H9 (cell line): ENCODE measurements at regions not wholly inside any gene's neighbourhood (a gene's known extent, or its start where the extent isn't known, plus 50 kb on each side); places are given as distances from the start of the nearest gene placed in this dataset.

Experiments used
- DNase-seq: peaks from one replicate; pipeline ENCODE4 v3.0.0-alpha.2; 2017
- H2AFZ ChIP-seq: one replicate; pipeline ENCODE4 v1.6.1; 2013; ENCODE audit warnings: mild to moderate bottlenecking, low read length, control low read depth, moderate library complexity
- H2AK5ac ChIP-seq: 2 replicates; pipeline ENCODE4 v1.6.1; 2013; ENCODE audit warnings: low read length, control low read depth, mixed read lengths; ENCODE audit not compliant: insufficient read length
- H2BK120ac ChIP-seq: one replicate; pipeline ENCODE4 v1.6.1; 2013; ENCODE audit warnings: low read depth, mild to moderate bottlenecking, low read length, control low read depth, inconsistent platforms; ENCODE audit not compliant: poor library complexity, severe bottlenecking
- H2BK12ac ChIP-seq: 2 replicates; pipeline ENCODE4 v1.6.1; 2013; ENCODE audit warnings: low read length, control low read depth, mixed read lengths, low read depth; ENCODE audit not compliant: insufficient read length
- H2BK15ac ChIP-seq: 2 replicates; pipeline ENCODE4 v1.6.1; 2013; ENCODE audit warnings: low read depth, low read length, control low read depth
- H2BK20ac ChIP-seq: one replicate; pipeline ENCODE4 v1.6.1; 2013; ENCODE audit warnings: low read depth, mild to moderate bottlenecking, low read length, control low read depth, inconsistent platforms; ENCODE audit not compliant: poor library complexity, severe bottlenecking
- H2BK5ac ChIP-seq: 2 replicates; pipeline ENCODE4 v1.6.1; 2013; ENCODE audit warnings: low read length, control low read depth, mixed read lengths; ENCODE audit not compliant: insufficient read length
- H3K14ac ChIP-seq: 2 replicates; pipeline ENCODE4 v1.6.1; 2013; ENCODE audit warnings: low read length, control low read depth; ENCODE audit not compliant: insufficient read depth
- H3K18ac ChIP-seq: 2 replicates; pipeline ENCODE4 v1.6.1; 2013; ENCODE audit warnings: low read depth, mild to moderate bottlenecking, mixed read lengths, low read length, control low read depth; ENCODE audit not compliant: insufficient read length
- H3K23ac ChIP-seq: 2 replicates; pipeline ENCODE4 v1.6.1; 2013; ENCODE audit warnings: low read length, control low read depth, mixed read lengths, low read depth; ENCODE audit not compliant: insufficient read length
- H3K23me2 ChIP-seq: 2 replicates; pipeline ENCODE4 v1.6.1; 2013; ENCODE audit warnings: low read depth, mild to moderate bottlenecking, mixed read lengths, low read length, control low read depth; ENCODE audit not compliant: insufficient read length, poor library complexity, severe bottlenecking
- H3K27ac ChIP-seq: 2 replicates; pipeline ENCODE4 v1.5.1; 2013; ENCODE audit warnings: low read length, control low read depth, mixed read lengths, low read depth; ENCODE audit not compliant: insufficient read length
- H3K27me3 ChIP-seq: 2 replicates; pipeline ENCODE4 v1.6.1; 2013; ENCODE audit warnings: low read length, control low read depth, inconsistent platforms; ENCODE audit not compliant: insufficient read depth
- H3K4ac ChIP-seq: 2 replicates; pipeline ENCODE4 v1.6.1; 2013; ENCODE audit warnings: low read depth, mild to moderate bottlenecking, control low read depth, inconsistent platforms, low read length, moderate library complexity
- H3K4me1 ChIP-seq: 2 replicates; pipeline ENCODE4 v1.6.1; 2013; ENCODE audit warnings: low read length, control low read depth, inconsistent platforms; ENCODE audit not compliant: insufficient read depth
- H3K4me2 ChIP-seq: 2 replicates; pipeline ENCODE4 v1.6.1; 2013; ENCODE audit warnings: low read length, control low read depth, mixed read lengths; ENCODE audit not compliant: insufficient read length, insufficient read depth
- H3K56ac ChIP-seq: 2 replicates; pipeline ENCODE4 v1.6.1; 2013; ENCODE audit warnings: low read depth, mild to moderate bottlenecking, mixed read lengths, low read length, control low read depth; ENCODE audit not compliant: insufficient read length
- H3K79me1 ChIP-seq: 2 replicates; pipeline ENCODE4 v1.6.1; 2013; ENCODE audit warnings: low read depth, mild to moderate bottlenecking, moderate library complexity, low read length, control low read depth, inconsistent platforms; ENCODE audit not compliant: insufficient read depth, poor library complexity, severe bottlenecking
- H3K79me2 ChIP-seq: 2 replicates; pipeline ENCODE4 v1.6.1; 2013; ENCODE audit warnings: low read length, control low read depth, inconsistent platforms; ENCODE audit not compliant: insufficient read depth
- H3K9ac ChIP-seq: 2 replicates; pipeline ENCODE4 v1.6.1; 2013; ENCODE audit warnings: low read length, control low read depth, mixed read lengths; ENCODE audit not compliant: insufficient read length; ENCODE audit errors: extremely low read depth
- H3K9me3 ChIP-seq: one replicate; pipeline ENCODE4 v1.6.1; 2013; ENCODE audit warnings: low read depth, low read length, inconsistent platforms; ENCODE audit not compliant: control insufficient read depth
- H3T11ph ChIP-seq: one replicate; pipeline ENCODE4 v1.6.1; 2013; ENCODE audit warnings: mild to moderate bottlenecking, low read length, control low read depth, inconsistent platforms
- H4K20me1 ChIP-seq: one replicate; pipeline ENCODE4 v1.6.1; 2013; ENCODE audit not compliant: control insufficient read depth, insufficient read length, insufficient read depth
- H4K5ac ChIP-seq: 2 replicates; pipeline ENCODE4 v1.6.1; 2013; ENCODE audit warnings: low read depth, mild to moderate bottlenecking, mixed read lengths, low read length, control low read depth; ENCODE audit not compliant: insufficient read length
- H4K8ac ChIP-seq: replicated peaks from 2 replicates; pipeline ENCODE4 v1.6.1; 2013; ENCODE audit warnings: low read length, control low read depth, mixed read lengths, low read depth; ENCODE audit not compliant: insufficient read length
- H4K91ac ChIP-seq: 2 replicates; pipeline ENCODE4 v1.6.1; 2013; ENCODE audit warnings: low read depth, mild to moderate bottlenecking, moderate library complexity, mixed read lengths, low read length, control low read depth; ENCODE audit not compliant: insufficient read length
- H3K27ac Mint-ChIP-seq, 3 experiments: 2 replicates in 2 of 3; 3 replicates in 1 of 3; pipeline ENCODE4 v1.8.0; 2020 to 2021; ENCODE audit warnings: mixed read lengths in 3 of 3, mild to moderate bottlenecking in 1 of 3, moderate library complexity in 1 of 3
- H3K27me3 Mint-ChIP-seq: 2 replicates; pipeline ENCODE4 v1.8.0; 2021; ENCODE audit warnings: low read depth, mild to moderate bottlenecking, moderate library complexity, mixed read lengths
- H3K36me3 Mint-ChIP-seq, 3 experiments: 2 replicates in 2 of 3; 3 replicates in 1 of 3; pipeline ENCODE4 v1.8.0; 2020 to 2021; ENCODE audit warnings: low read depth in 3 of 3, mixed read lengths in 3 of 3; ENCODE audit not compliant: insufficient read depth in 1 of 3
- H3K4me1 Mint-ChIP-seq, 2 experiments: 2 replicates each; pipeline ENCODE4 v1.8.0; 2020; ENCODE audit warnings: mixed read lengths in 2 of 2
- H3K4me3 Mint-ChIP-seq, 2 experiments: 2 replicates in 1 of 2; 3 replicates in 1 of 2; pipeline ENCODE4 v1.8.0; 2020 to 2021; ENCODE audit warnings: mild to moderate bottlenecking in 2 of 2, mixed read lengths in 2 of 2, moderate library complexity in 1 of 2
- H3K9me3 Mint-ChIP-seq, 2 experiments: 2 replicates in 1 of 2; 3 replicates in 1 of 2; pipeline ENCODE4 v1.8.0; 2020; ENCODE audit warnings: mild to moderate bottlenecking in 2 of 2, mixed read lengths in 2 of 2, moderate library complexity in 1 of 2
- CTCF ChIP-seq: fragments of 200-600 bp; sonication (generic); conservative IDR thresholded peaks from 3 replicates; pipeline ENCODE4 v1.8.0; 2021; ENCODE audit warnings: antibody characterized with exemption, mild to moderate bottlenecking
- WGBS: extraction: QIAGEN DNeasy Blood & Tissue Kit; methylation state at CpG from one replicate; pipeline ENCODE4 v1.1.7; 2013; ENCODE audit warnings: missing lambda C conversion rate, low lambda C conversion rate, mixed read lengths; ENCODE audit not compliant: insufficient read length; ENCODE audit errors: extremely low coverage; 5-methylcytosine and 5-hydroxymethylcytosine counted together

DNA sequence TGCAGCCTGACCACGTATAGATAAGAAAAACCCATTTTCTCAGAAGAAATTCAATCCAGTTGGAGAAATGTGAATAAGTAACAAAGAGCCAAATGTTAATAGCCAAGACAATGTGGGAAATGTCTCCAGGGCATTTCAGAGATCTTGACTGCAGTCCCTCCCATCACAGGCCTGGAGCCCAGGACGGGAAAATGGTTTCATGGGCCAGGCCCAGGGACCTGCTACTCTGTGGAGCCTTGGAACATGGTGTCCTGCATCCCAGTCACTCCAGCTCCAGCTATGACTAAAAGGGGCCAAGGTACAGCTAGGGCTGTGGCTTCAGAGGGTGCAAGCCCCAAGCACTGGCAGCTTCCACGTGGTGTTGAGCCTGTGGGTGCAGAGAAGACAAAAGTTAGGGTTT lies 490.0 kb downstream of the CYLC2 start:
- H3K27me3 Mint-ChIP-seq: no peaks in the 10 kb centered on the region
- Histone ChIP-seq H3K79me1 (no peaks in the 10 kb centered on the region), H2AFZ (no peak overlapping the region), H4K91ac (no peak overlapping the region), H2BK120ac (no peak overlapping the region), H3K4ac (no peak overlapping the region), H3K9ac (no peak overlapping the region), H4K20me1 (no peaks in the 10 kb centered on the region), H3K56ac (no peak overlapping the region), H2BK12ac (no peak overlapping the region), H2BK15ac (no peak overlapping the region), H3K27me3 (no peaks in the 10 kb centered on the region), H3K14ac (no peak overlapping the region), H3K4me1 (no peaks in the 10 kb centered on the region), H2AK5ac (no peak overlapping the region), H4K5ac (no peak overlapping the region), H2BK5ac (no peak overlapping the region), H3K23me2 (no peaks in the 10 kb centered on the region), H3K23ac (no peak overlapping the region), H3K9me3 (no peaks in the 10 kb centered on the region), H4K8ac (no peak overlapping the region), H3T11ph (no peak overlapping the region), H3K18ac (no peak overlapping the region), H3K4me2 (no peak overlapping the region), H3K79me2 (no peaks in the 10 kb centered on the region), H2BK20ac (no peak overlapping the region), H3K27ac (no peak overlapping the region)
- no peak for DNase-seq
- no peak overlapping the region for H3K4me3 Mint-ChIP-seq
- peaks cover 0 to 4% of the 10 kb centered on the region in 2 experiments; a peak in 3 of 4 replicates for H3K4me1 Mint-ChIP-seq
- peaks cover 5 to 8% of the 10 kb centered on the region in 2 experiments; a peak in 4 of 5 replicates for H3K9me3 Mint-ChIP-seq
- WGBS: no CpG with 5 or more reads among the region's 3 CpGs
- no peak overlapping the region for H3K27ac Mint-ChIP-seq
- no peak for TF ChIP-seq CTCF
- peaks cover 0 to 4% (median 0%) of the 10 kb centered on the region in 3 experiments; a peak in 3 of 7 replicates for H3K36me3 Mint-ChIP-seq
